Activated T-helper 1 cell treated with anti-CD3 and anti-CD28 coated beads, Interleukin-12 subunit alpha, Interleukin-12 subunit beta, Interleukin-2, Interleukin-4 antibody, amounts not matched to agents 30 ng/mL and 10 ng/mL and 1 ng/mL, durations not matched to agents 14 hours and 24 hours and 36 hours (primary cell): ENCODE measurements at regions not wholly inside any gene's neighbourhood (a gene's known extent, or its start where the extent isn't known, plus 50 kb on each side); places are given as distances from the start of the nearest gene placed in this dataset.
"Not testable (repeated sequence)": the region's sequence is repeated elsewhere in the genome, so short reads cannot be mapped to it uniquely, and the experiment has no call there.

Experiments
- DNase-seq: peaks from one replicate; pipeline ENCODE4 v3.0.0; 2021; ENCODE audit warnings: low spot score
- H3K27ac Mint-ChIP-seq: one replicate; pipeline ENCODE4 v1.8.0; 2021; ENCODE audit warnings: mild to moderate bottlenecking, mixed read lengths
- H3K27me3 Mint-ChIP-seq: one replicate; pipeline ENCODE4 v1.8.0; 2022; ENCODE audit warnings: mild to moderate bottlenecking, moderate library complexity, mixed read lengths; ENCODE audit not compliant: insufficient read depth
- H3K36me3 Mint-ChIP-seq: one replicate; pipeline ENCODE4 v1.8.0; 2021; ENCODE audit warnings: low read depth, mixed read lengths
- H3K4me1 Mint-ChIP-seq: one replicate; pipeline ENCODE4 v1.8.0; 2021; ENCODE audit warnings: low read depth, mixed read lengths
- H3K4me3 Mint-ChIP-seq: one replicate; pipeline ENCODE4 v1.8.0; 2021; ENCODE audit warnings: mild to moderate bottlenecking, moderate library complexity, mixed read lengths
- H3K9me3 Mint-ChIP-seq: one replicate; pipeline ENCODE4 v1.8.0; 2021; ENCODE audit warnings: mixed read lengths
- intact Hi-C: fragments of 100-400 bp; cut with micrococcal nuclease; formaldehyde crosslinking; loops from one replicate; pipeline ENCODE4 v1.15.1; 2024

DNA sequence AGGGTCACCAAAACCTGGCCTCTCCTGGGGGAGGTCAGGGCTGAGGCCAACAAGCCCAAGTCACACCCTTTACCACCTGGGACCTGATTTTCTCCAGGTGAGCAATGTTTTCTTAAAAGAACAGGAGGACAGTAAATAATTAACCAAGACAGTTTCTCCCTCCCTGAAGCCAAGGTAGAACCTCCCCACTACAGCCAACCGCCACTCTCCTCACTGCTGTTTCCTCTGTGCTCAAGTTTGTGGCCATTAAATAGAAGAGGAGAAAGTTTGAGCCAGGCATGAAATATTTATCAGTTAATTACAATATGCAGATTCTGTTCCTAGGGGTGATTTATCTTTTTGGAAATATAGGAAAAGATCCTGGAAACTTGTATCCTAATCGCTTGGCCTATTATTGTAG is 150.6 kb upstream of the ANKRD20A1 start:
- H3K27ac Mint-ChIP-seq, H3K4me1 Mint-ChIP-seq, H3K36me3 Mint-ChIP-seq, H3K9me3 Mint-ChIP-seq, intact Hi-C loops, H3K27me3 Mint-ChIP-seq, DNase-seq, H3K4me3 Mint-ChIP-seq: not testable (repeated sequence)

DNA sequence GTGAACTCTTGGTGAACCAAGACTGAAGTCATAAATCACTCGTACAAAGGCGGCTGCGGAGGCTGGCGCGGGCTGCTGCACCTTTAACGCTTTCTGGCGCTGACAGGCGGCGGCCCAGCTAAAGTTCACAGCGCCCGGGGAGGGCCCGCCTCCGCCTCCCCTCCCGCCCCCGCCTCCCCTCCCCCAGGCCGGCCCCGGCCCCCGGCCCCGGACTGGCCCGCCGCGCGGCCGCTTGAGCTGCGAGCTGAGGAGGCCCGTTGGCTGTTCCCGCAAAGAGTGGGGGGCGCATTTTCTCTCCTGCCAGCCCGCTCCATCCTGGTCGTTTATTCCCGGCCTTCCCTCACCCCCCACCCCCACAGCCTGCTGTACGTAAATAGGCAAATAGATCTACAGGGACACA is 147.3 kb upstream of the ANKRD20A1 start:
- H3K36me3 Mint-ChIP-seq, H3K27me3 Mint-ChIP-seq, H3K9me3 Mint-ChIP-seq, H3K4me1 Mint-ChIP-seq, H3K4me3 Mint-ChIP-seq, intact Hi-C loops, DNase-seq, H3K27ac Mint-ChIP-seq: not testable (repeated sequence)

DNA sequence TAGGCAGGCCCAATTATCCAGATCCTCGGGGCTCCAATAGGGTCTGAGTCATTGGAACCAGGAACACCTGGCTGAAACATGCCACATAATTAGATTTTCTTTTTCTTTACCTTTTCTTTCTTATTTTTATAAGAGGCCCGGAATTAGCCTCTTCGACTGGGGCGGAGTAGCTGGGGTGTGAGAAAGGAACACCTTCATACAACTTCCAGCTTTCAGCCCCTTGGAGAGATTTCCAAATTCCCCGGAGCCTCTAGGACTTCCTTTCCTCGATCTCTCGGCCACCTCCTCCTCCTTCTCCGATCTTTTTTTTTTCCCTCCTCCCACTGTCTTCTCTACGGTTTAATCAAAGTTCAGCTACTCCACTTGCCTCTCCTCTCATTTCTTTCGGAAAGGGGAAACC is 146.8 kb upstream of the ANKRD20A1 start:
- intact Hi-C loops, H3K4me1 Mint-ChIP-seq, H3K36me3 Mint-ChIP-seq, H3K27me3 Mint-ChIP-seq, H3K4me3 Mint-ChIP-seq, H3K27ac Mint-ChIP-seq, DNase-seq, H3K9me3 Mint-ChIP-seq: not testable (repeated sequence)

DNA sequence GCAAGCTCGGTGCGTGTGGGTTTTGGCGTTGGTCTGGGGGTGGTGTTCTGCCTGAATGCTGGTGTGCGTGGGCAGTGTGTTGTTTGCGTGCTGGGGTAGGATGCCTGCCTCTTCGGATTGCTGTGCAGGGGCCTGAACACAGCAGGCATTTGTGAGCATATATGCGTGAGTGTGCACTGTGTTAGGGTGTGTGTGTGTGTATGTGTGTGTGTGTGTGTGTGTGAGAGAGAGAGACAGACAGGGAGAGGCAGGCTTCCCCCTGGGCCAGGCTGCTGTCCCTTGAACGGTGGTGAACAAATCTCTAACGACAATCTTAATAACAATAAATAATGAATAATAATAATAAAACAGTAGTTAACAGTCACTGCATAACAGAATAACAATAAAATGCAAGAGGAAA is 145.8 kb upstream of the ANKRD20A1 start:
- intact Hi-C loops, H3K4me1 Mint-ChIP-seq, H3K27me3 Mint-ChIP-seq, H3K36me3 Mint-ChIP-seq, H3K9me3 Mint-ChIP-seq, DNase-seq: not testable (repeated sequence)
- Mint-ChIP-seq H3K4me3 (peak overlapping the region; percentile 66), H3K27ac (peak overlapping the region; percentile 61)

DNA sequence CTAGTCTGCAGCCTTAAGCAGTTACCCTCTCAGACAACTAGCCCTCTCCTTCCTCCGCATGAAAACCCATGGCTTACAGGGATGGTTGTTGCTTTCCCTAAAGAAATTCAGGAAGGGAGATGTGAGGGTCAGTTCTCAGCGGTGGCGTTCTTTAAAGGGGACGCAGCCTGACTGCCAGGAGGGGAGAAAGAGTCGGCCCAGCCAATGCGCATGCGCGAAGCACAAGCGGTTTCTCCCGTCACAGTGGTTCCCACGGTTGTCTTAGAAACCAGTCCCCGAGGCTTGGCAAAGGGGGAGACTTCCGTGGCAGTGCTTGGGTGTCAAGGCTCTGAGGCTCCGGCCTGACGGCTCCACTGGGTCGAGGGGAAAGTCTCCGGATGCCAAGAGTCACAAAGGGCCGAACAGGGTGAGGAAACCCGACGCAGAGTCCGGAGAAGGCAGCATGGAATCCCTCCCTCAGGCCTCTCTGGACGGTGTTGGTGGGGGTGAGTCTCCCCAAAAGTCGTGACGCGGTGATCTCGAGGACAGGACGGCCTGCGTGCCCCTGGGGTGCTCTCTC is 140.8 kb upstream of the ANKRD20A1 start:
- H3K4me3 Mint-ChIP-seq, H3K36me3 Mint-ChIP-seq, H3K27me3 Mint-ChIP-seq, H3K27ac Mint-ChIP-seq, DNase-seq, intact Hi-C loops, H3K4me1 Mint-ChIP-seq, H3K9me3 Mint-ChIP-seq: not testable (repeated sequence)

DNA sequence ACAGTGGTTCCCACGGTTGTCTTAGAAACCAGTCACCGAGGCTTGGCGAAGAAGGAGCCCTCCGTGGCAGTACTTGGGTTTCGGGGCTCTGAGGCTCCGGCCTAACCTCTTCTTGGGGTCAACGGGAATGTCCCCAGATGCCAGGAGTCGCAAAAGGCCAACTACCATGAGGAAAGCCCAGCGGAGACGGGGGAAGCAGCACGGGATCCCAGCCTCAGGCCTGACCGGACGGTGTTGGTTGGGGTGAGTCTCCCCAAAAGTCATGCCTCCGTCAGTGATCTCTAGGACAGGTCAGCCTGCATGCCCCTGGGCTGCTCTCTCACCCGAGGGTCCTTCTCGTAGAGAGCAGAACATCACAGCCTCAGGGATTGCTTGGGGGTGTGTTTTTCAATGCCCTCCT is 138.2 kb upstream of the ANKRD20A1 start:
- H3K4me3 Mint-ChIP-seq, H3K4me1 Mint-ChIP-seq, intact Hi-C loops, DNase-seq, H3K9me3 Mint-ChIP-seq, H3K36me3 Mint-ChIP-seq, H3K27me3 Mint-ChIP-seq, H3K27ac Mint-ChIP-seq: not testable (repeated sequence)

DNA sequence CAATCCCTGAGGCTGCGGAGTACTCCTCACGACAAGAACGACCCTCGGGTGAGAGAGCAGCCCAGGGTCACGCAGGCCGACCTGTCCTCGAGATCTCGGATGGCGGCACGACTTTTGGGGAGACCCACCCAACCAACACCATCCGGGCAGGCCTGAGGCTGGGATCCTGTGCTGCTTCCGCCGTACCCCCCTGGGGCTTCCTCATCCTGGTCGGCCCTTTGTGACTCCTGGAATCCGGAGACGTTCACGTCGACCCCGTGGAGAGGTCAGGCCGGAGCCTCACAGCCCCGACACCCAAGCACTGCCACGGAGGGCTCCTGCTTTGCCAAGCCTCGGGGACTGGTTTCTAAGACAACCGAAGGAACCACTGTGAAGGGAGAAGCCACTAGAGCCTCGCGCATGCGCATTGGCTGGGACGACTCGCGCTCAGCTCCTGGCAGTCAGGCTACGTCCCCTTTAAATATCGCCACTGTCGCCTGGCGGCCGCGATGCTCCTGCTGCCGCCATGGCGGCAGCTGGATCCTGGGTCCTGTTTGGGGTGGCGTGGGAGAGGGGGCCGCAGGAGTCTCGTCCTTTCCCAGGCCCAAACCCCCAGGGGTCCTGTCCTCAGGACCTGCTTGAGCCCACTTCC is 136.2 kb upstream of the ANKRD20A1 start:
- H3K4me3 Mint-ChIP-seq, DNase-seq, H3K4me1 Mint-ChIP-seq, H3K27ac Mint-ChIP-seq, H3K27me3 Mint-ChIP-seq, H3K36me3 Mint-ChIP-seq, H3K9me3 Mint-ChIP-seq, intact Hi-C loops: not testable (repeated sequence)

DNA sequence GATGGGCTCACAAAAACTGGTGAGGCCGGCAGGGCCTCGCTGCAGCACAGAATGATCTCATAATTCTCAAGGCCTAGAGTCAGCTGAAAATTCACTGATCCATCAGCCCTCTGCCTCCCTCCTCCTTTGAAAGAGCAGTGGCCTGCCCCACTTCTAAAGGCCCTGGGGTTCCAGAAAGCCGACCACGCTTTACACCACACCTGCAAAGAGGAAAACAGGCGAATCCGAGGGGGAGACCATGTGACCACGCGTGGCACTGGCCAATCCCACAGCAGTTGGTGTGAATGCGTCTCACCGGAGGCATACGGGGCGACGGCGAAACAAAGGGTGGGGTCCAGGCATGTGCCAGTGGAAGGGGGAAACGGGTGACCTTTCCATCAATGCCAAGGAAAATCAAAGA is 135.5 kb upstream of the ANKRD20A1 start:
- H3K27ac Mint-ChIP-seq, intact Hi-C loops, H3K36me3 Mint-ChIP-seq, DNase-seq, H3K4me1 Mint-ChIP-seq, H3K9me3 Mint-ChIP-seq, H3K27me3 Mint-ChIP-seq: not testable (repeated sequence)
- peak overlapping the region; percentile 86 for H3K4me3 Mint-ChIP-seq

DNA sequence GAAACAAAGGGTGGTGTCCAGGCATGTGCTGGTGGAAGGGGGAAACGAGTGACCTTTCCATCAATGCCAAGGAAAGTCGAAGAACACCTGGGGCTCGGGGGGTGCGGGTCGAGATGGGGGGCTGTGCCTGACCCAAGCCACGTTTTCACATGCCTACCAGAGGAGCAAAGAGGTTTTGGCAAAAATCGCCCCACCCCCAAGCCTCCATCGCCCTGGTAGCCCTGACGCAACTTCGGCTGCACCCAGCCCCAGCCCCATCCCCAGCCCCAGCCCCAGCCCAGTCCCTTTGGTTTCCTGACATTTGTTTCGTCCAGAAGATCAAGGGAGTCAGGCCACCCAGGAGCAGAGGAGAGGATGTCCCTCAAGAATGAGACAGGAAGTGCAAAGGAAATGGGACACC is 133.8 kb upstream of the ANKRD20A1 start:
- intact Hi-C loops, H3K27ac Mint-ChIP-seq, H3K27me3 Mint-ChIP-seq, H3K9me3 Mint-ChIP-seq, H3K36me3 Mint-ChIP-seq, H3K4me3 Mint-ChIP-seq, DNase-seq, H3K4me1 Mint-ChIP-seq: not testable (repeated sequence)

DNA sequence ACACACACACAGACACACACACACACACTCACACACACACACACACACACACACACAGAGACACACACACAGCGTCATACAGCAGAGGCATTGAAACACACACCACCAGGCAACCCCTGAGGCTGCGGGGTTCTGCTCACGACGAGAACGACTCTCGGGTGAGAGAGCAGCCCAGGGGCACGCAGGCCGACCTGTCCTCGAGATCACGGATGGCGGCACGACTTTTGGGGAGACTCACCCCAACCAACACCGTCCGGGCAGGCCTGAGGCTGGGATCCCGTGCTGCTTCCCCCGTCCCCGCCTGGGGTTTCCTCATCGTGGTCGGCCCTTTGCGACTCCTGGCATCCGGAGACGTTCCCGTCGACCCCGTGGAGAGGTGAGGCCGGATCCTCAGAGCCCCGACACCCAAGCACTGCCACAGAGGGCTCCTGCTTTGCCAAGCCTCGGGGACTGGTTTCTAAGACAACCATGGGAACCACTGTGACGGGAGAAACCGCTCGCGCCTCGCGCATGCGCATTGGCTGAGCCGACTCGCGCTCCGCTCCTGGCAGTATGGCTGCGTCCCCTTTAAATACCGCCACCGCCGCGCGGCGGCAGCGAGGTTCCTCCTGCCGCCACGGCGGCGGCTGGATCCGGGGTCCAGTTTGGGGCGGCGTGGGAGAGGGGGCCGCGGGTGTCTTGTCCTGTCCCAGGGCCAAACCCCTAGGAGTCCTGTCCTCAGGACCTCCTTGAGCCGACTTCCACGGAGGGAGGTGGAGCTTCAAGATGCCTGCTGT is 132.3 kb upstream of the ANKRD20A1 start:
- H3K36me3 Mint-ChIP-seq, H3K9me3 Mint-ChIP-seq, intact Hi-C loops, H3K27ac Mint-ChIP-seq, H3K27me3 Mint-ChIP-seq, H3K4me1 Mint-ChIP-seq: not testable (repeated sequence)
- peak overlapping the region; percentile 45 for H3K4me3 Mint-ChIP-seq
- DNase-seq = peak; percentile 14

DNA sequence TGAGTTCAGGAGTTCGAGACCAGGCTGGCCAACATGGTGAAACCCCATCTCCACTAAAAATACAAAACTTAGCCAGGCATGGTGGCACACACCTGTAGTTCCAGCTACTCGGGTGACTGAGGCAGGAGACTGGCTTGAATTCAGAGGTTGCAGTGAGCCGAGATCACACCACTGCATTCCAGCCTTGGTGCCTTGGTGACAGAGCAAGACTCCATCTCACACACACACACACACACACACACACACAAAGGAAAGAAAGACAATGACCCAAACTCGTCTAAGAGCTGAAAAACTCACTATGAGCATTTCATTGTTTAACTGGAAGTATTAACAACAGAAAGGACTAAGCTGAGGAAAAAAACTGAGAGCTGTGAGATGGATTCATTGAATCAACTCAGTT is 95.6 kb upstream of the ANKRD20A1 start:
- H3K27ac Mint-ChIP-seq, H3K9me3 Mint-ChIP-seq, DNase-seq, intact Hi-C loops, H3K27me3 Mint-ChIP-seq, H3K4me3 Mint-ChIP-seq, H3K36me3 Mint-ChIP-seq, H3K4me1 Mint-ChIP-seq: not testable (repeated sequence)

DNA sequence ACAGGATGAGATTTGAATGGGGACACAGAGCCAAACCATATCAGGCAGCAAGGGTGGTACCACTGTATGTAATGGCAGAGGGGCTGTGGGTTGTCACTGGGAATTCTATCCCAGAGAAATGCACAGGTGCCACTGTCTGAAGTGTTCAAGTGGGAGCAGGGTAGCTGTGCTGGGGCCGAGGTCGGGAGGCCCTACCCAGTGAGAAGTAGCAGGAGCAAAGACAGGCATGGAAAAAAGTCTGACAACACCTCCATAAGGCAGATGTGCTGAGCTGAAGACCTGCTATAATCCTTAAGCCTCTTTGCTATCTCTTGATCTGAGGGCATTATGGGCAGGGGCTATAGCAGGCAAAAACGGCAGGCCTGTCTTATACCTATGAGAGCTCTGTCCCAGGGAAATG is 86.9 kb upstream of the ANKRD20A1 start:
- H3K36me3 Mint-ChIP-seq, H3K27ac Mint-ChIP-seq, H3K27me3 Mint-ChIP-seq, intact Hi-C loops, H3K4me1 Mint-ChIP-seq, H3K4me3 Mint-ChIP-seq, H3K9me3 Mint-ChIP-seq, DNase-seq: not testable (repeated sequence)

DNA sequence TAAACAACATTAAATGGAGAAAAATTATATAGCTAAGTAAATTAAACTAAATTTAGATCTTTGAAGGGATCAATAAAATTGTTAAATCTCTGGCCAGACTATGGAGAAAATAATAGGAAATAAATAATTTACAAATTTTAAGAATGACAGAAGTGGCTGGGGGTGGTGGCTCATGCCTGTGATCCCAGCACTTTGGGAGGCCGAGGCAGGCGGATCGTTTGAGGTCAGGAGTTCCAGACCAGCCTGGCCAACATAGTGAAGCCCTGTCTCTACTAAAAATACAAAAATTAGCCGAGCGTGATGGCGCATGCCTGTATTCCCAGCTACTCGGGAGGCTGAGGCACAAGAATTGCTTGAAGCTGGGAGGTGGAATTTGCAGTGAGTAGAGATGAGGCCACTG is 58.6 kb upstream of the ANKRD20A1 start:
- H3K36me3 Mint-ChIP-seq, DNase-seq, H3K9me3 Mint-ChIP-seq, H3K4me3 Mint-ChIP-seq, intact Hi-C loops, H3K27ac Mint-ChIP-seq, H3K4me1 Mint-ChIP-seq, H3K27me3 Mint-ChIP-seq: not testable (repeated sequence)
